Activated CD4-positive, CD25-positive, alpha-beta regulatory T cell treated with anti-CD3 and anti-CD28 coated beads, Interleukin-2, amount 50 U/mL, for 16 hours (primary cell): ENCODE measurements at regions not wholly inside any gene's neighbourhood (a gene's known extent, or its start where the extent isn't known, plus 50 kb on each side); places are given as distances from the start of the nearest gene placed in this dataset.

ENCODE experiments used
- DNase-seq: peaks from one replicate; pipeline ENCODE4 v3.0.0-alpha.2; 2020; ENCODE audit warnings: low read depth, low spot score

DNA sequence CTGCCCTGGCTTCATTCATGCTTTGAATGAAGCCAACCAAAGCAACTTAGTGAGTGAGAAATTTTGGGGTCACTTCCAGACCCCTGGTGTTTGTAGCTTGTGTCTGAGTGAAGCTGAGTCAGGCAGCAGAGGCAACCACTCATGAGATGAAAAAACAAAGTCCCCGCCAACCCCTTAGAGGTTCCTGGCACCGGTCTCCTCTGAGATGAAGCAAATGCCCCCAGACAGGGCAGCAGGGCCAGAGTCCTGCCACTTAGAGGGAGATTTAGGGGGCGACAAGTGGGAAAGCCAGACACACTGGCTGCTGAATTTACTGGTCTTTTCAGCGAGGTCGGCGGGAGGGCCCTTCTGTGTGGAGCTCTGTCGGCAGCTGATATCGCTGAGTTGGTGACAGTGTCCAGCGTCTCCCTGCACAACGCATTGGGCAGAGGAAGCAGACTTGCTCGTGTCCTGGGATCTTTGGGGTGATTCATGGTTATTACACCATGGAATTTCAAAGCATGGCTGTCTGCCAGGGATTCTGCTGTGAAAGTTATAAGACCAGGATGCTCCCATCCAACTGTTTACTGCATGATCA is 482.6 kb downstream of the MIAT start:
- no peak for DNase-seq

DNA sequence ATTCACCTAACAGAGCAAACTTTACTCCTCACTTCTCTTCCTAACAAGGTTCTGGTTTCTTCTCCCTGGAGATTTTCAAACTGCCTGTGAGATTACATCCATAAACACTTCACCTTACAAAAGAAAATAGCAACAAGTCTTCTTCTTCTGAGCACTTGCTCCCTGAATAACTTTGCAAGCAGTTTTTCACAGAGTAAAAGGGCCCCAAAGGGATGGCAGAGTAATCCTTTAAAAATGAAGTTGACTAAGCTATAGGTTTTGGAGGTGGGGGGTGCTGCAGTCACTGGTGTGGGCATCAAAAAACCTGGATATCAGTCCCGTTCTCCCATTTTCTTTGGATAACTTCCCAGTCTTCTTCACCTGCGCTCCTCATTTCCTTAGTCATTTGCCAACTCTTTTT is 484.9 kb downstream of the MIAT start:
- no peak for DNase-seq

DNA sequence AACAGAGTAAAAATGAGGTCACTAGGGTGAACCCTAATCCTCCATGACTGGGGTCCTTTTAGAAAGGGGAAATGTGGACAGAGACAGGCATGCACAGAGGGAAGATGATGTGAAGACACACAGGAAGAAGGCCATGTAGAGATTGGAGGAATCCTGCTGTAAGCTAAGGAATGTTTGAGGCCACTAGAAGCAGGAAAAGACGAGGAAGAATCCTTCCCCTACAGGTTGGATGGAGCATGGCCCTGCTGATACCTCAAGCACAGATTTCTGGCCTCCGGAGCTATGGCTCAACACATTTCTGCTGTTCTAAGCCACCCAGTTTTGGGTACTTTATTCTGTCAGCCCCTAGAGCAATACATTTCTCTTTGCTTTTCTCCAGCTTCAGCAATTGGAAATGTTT is 486.9 kb downstream of the MIAT start:
- DNase-seq = no peak

DNA sequence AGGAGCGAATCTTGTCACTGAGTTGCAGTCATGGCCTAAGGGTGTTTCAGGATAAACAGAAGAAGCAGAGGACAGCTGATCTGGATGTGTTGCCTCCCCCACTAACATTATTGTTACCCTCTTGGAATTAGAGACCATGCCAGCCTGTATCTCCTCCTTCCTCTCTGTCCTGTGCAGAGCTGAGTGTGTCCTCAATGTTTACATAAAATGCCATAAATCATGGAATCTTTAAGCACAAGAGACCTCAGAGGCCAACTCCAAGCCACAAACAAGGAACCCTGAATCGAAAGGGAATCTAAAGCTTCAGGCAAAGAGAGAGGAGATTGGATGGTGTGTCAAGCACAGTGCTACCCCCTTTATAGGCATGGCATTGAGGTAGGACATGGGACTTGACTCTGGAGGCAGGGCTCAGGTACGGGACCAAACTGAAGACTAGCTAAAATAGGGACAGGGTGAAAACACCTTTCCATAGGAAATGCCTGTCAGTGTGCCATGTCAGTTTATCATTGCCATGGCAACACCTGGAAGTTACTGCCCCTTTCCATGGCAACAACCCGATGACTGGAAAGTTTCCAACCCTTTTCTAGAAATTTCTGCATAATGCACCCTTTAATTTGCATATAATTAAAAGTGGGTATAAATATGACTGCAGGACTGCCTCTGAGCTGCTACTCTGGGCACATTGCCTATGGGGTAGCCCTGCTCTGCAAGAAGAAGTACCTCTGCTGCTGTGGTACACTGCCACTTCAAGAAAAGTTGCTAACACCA is 489.7 kb downstream of the MIAT start:
- DNase-seq = no peak

DNA sequence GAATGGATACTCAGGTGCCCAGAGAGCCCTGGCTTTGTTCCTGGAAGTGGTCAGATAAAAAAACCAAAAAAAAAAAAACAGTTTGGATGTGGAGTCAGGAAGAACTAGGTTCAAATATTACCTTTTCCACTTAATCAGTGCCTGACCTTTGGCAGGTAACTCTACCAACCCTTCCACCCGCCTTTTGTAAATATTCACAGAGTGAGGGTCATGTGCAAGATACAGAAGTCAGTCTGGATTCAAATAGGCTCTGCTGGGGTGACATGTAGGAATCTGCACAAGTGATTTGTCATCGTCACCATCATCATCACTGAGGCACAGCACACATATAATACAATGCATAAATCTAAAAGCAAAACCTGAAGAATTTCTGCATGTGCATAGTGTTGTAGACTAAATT is 490.7 kb downstream of the MIAT start:
- DNase-seq = no peak

DNA sequence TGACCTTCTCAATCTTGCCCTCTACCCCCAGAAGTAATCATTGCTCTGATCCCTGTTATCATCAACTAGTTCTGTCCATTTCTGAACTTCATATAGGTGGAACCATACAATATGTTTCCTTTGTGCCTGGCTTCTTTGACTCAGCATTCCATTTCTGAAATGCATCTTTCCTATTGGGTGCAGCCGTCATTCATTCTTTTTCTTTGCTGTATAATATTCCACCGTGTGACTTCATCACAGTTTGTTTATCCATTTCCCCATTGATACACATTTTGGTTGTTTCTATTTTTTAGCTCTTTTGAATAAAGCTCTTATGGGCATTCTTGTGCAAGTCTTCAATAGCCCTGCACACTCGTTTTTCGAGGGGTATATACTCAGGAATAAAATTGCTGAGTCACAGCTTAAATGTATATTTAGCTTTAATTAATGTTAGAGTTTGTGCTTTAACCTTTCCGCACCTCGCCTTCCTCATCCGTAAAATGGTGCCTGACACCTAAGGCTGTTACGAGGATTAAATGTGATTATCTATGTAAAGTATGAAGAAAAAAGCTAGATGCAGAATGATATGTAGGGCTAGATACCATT is 491.6 kb downstream of the MIAT start:
- no peak for DNase-seq

DNA sequence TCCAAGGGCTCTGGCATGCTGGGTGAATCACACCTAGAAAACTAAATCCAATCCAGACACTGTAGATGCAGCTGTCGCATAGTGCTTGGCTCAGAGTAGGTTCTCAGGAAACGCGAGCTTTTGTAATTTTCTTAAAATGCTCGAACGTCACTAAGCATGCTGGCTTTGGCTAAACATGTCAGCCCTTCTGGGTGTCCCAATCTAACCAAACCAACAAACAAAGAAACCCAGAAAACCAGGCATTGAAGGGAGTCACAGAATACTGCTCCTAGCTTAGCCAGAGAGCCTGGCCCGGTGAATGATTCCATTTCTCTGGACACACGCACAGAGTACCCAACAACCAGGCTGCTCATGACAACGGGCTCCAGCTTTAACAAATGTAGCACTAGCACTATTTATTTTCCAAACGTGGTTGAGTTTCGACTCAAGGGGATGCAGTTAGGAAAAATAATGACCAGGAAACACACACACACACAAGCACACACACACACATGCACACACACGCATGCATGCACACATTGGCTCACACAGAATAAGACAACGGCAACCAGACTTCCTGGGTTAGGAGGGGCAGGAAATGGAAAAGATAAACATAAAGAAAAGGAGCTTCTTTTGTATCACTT is 492.6 kb downstream of the MIAT start:
- no peak for DNase-seq

DNA sequence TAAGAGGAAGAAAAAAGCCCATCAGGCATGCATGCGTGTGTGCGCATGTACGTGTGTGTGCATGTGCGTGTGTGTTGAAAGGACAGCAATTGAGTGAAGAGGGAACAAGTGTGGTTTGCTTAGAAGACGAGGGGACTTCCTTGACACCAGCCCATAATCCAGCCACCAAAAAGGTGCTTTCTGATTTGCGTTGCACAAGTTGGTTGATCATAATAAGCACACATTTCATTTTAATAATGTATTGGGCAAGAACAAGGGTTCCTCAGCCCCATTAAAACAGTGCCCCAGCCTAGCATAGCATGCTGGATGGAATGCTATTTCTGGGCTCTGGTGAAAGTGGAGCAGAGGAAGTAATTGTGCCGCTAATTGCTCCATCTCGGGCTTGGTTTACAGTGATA is 493.2 kb downstream of the MIAT start:
- no peak for DNase-seq

DNA sequence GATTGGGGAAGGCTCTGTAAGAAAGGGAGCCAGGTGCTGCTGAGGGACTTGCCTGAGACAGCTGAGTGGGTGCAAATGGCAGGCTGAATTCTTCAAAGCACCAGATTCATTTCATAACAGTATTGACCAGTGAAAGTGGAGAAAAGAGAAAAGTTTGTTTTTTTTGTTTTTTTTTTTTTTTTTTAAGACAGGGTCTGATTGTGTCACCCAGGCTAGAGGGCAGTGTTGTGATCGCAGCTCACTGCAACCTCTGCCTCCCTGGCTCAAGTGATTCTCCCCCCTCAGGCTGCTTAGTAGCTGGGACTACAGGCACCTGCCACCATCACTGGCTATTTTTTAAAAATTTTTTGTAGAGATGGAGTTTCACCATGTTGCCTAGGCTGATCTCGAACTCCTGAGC is 494.0 kb downstream of the MIAT start:
- DNase-seq = no peak

DNA sequence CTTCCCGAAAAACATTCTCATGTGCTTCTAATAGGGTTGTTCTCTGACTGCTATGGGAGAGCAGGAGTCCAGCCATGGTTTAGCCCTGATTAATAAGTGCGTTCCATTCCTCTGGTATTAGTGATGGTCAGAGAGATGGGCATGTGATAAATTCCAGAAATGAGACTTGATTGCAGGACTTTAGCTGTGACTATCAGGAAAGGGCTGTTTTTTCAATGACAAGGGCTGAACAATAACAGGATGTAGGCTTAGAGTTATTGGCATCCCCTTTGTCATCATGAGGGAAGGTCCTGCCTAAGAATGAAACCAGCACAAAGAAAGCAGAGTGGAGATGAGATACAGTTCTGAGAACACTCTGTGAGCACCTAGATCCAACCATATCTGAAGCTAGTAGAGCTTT is 494.6 kb downstream of the MIAT start:
- no peak for DNase-seq

DNA sequence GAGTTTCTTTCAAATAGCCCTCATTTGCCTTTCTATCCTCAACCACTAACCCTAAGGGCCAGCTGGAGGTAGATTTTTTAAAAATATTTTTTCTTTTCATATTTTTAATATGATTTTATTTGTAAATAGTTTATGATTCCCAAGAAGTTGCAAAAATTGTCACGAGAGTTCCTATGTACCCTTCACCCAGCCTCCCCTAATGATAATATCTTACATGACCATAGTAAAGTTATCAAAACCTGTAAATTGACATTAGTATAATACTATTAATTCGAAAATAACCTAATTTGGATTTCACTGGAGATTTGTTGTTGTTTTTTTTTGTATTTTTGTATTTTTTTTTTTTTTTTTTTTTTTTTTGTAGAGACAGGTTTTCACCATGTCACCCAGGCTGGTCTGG is 495.5 kb downstream of the MIAT start:
- DNase-seq = no peak

DNA sequence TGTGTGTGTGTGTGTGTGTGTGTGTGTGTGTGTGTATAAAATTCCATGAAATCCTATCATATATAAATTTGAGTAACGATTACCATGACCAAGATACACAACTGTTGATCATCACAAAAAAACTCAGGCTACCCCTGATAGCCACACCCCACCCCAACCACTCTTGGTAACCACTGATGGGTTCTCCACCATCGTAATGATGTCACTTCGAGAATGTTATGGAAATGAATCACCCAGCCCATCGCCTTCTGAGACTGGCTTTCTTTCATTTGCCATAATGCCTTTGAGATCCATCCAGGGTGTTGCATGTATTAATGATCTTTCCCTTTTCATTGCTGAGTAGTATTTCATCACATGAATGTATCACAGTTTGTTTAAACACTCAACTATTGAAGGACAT is 496.0 kb downstream of the MIAT start:
- no peak for DNase-seq

DNA sequence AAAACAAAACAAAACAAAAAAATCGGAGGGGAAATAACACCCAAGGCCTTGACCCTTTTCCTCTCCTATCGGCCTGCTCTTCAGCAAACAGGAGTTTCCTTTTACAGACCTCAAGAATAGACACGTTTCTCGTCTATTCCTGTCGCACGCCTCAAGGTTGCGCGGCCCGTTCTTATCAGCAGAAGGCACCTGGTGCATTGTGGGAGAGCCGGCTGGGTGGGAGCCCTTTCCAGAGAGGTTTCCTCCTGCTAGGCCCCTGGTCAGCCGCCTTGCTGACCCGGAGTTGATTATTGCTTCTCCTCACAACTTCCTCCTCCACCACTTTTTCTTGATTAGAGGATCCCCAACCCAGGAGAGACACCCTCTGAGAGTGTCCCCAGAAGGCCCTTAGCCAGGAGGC is 497.3 kb downstream of the MIAT start:
- DNase-seq = no peak

DNA sequence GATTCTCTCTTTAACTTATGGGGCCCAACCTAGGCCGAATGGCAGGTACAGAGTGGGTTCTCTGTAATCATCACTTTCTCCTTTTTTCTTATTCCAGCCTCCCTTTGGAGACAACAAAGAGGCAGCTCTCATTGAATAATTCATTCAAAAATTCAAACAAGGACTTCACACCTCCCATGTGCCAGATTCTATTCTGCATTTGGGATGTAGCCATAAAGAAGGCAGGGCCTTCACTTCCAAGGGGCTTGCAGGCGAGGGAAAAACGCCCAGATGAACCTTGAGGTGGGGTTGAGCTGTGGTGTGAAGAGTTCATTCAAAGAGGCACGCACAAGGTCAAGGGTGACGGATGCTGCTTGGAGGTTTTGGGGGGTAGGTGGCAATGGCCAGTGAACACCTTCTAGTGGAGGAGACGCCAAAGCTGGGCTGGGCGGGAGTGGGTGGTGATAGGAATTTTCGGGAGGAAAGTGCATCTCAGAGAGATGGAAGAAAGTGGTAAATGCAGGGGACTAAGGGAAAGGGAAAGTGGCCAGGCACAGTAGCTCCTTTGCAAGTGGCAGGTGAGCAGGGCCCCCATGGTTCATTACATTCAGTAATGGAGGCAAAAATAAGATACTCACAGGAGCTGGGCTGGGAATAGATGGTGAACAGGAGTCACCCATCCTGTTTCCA is 499.6 kb downstream of the MIAT start:
- DNase-seq = no peak

DNA sequence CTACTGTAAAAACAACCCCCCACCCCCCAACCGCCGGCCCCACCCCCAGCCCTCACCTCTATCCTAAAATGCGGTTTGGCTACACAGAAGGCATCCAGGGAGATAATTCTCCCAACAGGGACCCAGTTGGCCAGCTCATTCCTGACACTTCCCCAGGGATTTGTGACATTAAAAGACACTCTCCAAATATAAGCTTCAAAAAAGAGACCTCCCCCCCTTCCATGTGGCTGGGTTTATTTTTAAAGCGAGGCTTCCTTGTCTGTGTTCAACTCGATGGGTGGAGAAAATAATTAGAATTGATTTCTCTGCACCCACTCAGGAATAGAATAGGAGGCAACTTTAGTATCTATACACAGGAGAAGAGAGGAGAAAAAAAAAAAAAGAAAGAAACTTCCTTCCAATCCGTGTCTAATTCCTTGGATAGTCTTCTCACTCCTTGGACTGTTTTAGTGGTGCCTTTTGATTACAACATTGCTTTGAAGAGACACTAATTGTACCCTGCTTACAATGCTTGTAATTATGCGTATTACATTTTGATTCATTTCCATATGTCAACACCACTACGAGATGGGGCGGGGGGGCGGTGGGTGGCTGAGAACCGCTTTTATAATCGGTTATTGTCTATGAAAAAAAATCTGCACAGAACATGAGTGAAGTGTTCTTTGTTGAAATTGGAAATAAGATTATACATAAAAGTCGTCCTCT is 500.4 kb downstream of the MIAT start:
- DNase-seq = no peak

DNA sequence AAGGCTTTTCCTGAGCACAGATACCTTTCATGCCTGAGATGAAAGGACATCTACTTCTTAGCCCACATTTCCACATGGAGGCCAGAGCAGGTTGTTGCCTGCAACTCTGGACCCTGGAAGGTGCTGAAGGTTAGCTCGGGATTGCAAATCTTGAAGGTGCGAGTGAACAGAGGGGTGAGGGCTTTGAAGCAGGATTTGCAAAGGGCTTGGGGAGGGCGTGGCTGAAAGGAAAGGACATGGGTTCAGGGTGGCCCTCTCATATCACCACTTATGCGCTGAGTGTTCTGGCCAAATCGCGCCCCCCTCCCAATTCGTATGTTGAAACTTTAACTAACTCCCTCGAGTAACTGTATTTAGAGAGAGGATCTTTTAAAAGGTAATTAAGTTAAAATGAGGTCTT is 501.6 kb downstream of the MIAT start:
- DNase-seq = no peak

DNA sequence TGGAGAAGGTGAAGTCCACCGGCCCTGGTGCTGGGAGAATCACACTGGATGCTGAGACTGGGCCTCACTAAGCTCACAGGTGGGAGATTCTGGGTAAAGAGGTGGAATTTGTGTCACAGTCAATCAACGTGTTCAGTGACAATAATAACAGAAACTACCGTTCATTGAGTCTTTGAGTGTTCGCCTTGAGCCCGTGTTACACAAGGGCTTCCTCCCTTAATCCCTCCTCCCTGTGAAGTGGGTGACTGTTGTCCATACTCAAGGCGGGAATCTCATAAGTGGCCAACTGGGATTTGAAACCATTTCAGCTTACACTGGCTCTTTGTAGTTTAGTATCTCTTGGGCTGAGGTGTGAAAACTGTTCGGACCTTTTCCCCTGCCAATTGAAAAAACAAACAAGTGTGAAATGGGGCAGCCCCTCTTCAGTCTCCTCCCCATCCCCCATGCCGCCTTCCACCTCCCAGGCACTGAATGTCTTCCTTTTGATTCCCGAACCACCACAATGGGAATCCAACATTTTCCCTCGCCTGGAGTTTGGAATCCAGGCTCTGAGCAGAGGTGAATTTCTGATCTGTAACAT is 502.4 kb downstream of the MIAT start:
- no peak for DNase-seq

DNA sequence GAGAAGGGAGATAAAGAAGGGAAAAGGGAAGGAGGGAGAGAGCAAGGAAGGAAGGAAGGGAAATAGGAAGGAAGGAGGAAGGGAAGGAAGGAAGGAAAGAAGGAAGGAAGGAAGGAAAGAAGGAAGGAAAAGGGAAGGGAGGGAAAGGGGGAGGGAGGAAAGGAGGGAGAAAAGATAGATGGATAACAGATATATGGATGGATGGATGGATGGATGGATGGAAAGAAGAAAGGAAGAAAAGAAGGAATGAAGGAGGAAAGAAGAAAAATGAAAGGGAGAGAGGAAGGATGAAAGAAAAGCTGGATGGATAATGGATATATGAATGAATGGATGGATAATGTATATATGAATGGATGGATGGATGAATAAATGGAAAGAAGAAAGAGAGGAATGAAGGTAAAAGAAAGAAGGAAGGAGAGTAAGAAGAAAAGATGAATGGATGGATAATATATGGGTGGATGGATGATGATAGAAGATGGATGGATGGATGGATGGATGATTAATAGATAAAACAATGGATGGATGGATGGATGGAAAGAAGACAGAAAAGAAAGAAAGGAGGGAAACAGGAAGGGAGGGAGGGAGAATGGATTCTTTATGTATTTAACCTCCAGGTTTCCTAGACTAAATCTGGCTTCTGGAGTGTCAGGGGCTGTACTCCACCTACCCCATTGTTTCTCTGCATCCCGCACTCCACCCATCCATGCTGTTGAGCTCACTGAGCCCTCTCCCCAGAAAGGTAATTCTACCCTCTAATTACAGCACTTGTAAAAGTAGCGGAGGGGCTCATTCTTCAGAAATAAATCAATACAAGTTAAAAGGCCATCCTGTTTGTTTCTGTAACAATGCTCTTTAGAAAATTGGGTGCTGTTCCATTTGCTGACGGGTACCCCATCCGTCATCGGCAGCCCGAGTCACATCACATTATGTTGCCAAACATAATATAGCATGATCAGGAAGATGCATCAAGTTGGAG is 506.1 kb downstream of the MIAT start:
- DNase-seq = no peak

DNA sequence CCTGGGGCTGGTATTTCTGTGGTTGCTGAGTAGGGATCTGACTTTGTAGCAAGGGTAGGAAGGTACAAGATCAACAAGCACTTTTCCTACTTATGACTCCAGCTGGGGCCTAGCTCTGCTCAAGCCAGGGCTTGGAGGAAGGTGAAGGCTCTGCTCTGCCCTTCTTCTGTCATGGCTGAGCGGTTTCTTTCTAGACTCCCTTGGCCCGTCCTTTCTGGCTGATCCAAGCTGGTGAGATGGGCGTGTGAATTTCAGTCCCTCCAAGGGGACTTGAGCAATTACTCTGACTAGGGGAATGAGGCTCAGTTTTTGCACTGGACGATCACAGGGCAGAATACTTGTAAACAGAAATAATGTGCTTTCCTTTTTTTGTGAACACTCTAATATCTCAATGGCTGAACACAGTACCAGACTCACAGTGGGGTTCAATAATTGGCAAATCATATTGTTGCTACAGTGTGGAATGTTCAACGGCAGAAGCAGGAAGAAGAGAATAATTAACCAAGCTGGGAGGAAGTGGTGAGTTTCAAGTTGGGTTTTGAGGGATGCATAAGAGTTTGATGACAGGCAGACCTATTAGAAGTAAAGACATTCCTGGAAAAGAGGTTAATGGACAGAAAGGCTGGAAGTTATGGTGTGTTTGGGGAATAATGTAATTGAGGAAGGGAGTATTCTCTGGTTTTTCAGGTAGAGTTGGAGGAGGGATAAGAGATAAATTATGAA is 507.6 kb downstream of the MIAT start:
- DNase-seq = no peak

DNA sequence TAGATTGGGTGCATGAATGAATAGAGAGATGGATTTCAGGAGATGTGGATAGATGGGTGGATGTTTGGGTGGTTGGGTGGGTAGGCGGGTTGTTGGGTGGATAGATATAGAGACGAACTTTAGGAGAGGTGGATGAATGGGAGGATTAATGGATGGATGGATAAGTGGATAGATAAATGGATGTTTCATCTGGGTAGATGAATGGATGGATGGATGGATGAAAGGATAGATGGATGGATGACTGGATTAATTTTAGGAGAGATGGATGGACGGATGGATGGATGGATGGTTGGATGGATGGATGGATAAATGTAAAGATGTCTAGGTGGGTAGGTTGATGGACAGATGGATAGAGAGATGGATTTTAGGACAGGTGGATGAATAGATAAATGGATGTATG is 511.3 kb downstream of the MIAT start:
- no peak for DNase-seq
